ENCODE measurements at regions not wholly inside any gene's neighbourhood (a gene's known extent, or its start where the extent isn't known, plus 50 kb on each side); places are given as distances from the start of the nearest gene placed in this dataset.

DNA sequence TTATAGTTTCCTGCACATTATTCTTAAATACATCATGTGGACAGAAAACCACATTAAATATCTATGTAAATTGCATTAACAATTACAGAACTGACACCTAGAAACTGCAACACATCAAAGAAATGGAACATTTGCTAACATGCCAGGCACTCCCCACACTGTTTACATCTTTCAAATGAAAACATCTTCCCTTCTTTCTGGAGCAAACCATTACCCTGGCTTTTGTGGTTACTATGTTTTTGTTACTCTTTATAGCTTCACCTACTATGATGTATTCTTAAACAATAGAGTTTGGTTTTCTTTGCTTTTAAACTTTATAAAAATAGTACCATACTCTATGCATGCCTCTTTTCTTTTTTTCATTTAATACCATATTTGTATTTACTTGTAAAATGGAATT, 1894.5 kb upstream of the CELF4 start:
- no TSS peak for BruUV-seq (replicated peaks)
- H3K9me3 Mint-ChIP-seq (ENCODE audit: unreplicated experiment), result no peaks in the 10 kb centered on the region
- H3K27ac Mint-ChIP-seq (ENCODE audit: unreplicated experiment), result no peak overlapping the region
- Histone ChIP-seq H3K4me1 (no peaks in the 10 kb centered on the region), H3K9me3 (no peaks in the 10 kb centered on the region), H3K27me3 (replicated peaks; ENCODE audit: control insufficient read depth, insufficient read depth, low read length) (no peaks in the 10 kb centered on the region), H3K4me3 (ENCODE audit: low read depth, low read length) (no peak overlapping the region), H3K36me3 (ENCODE audit: control insufficient read depth, insufficient read depth, low read length) (no peaks in the 10 kb centered on the region)
- ChIA-PET CTCF (no interaction called here), POLR2A (no interaction called here)
- H3K4me3 Mint-ChIP-seq (ENCODE audit: unreplicated experiment), result no peak overlapping the region
- H3K36me3 Mint-ChIP-seq (ENCODE audit: insufficient read depth, unreplicated experiment), result no peaks in the 10 kb centered on the region
- DNase-seq, result no peak
- no peaks in the 10 kb centered on the region for H3K27me3 Mint-ChIP-seq (ENCODE audit: insufficient read depth, unreplicated experiment)
- intact Hi-C loops (cut with micrococcal nuclease; ENCODE audit: unreplicated experiment), result no loop called here
- TF ChIP-seq, protein P1, sequence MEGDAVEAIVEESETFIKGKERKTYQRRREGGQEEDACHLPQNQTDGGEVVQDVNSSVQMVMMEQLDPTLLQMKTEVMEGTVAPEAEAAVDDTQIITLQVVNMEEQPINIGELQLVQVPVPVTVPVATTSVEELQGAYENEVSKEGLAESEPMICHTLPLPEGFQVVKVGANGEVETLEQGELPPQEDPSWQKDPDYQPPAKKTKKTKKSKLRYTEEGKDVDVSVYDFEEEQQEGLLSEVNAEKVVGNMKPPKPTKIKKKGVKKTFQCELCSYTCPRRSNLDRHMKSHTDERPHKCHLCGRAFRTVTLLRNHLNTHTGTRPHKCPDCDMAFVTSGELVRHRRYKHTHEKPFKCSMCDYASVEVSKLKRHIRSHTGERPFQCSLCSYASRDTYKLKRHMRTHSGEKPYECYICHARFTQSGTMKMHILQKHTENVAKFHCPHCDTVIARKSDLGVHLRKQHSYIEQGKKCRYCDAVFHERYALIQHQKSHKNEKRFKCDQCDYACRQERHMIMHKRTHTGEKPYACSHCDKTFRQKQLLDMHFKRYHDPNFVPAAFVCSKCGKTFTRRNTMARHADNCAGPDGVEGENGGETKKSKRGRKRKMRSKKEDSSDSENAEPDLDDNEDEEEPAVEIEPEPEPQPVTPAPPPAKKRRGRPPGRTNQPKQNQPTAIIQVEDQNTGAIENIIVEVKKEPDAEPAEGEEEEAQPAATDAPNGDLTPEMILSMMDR (IDR thresholded peaks at IDR 0.05; ENCODE audit: insufficient read depth in 1 of 2, low read depth in 1 of 2, low read length in 1 of 2, severe bottlenecking in 1 of 2, unreplicated experiment in 1 of 2), result no peak
- H3K4me1 Mint-ChIP-seq (ENCODE audit: low read depth, unreplicated experiment), result no peaks in the 10 kb centered on the region

DNA sequence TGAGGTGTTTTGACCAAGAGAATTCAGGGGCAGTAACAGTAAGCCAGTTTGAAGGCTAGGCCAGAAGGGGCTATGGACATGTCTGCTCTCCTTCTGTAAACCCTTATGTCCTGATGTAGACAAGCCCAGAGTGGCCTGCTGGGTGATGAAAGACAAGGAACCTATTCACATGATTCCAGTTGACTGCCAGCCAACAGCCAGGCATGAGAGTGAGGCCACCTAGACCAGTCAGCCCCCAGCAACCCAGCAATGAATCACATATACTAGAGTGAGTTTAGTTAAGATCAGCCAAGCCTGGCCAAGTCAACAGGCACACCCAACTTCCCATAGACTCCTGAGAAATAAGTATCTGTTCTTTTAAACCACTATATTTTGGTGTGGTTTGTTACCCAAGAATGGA, 1889.7 kb upstream of the CELF4 start:
- TF ChIP-seq, protein P1 (IDR thresholded peaks at IDR 0.05; ENCODE audit: insufficient read depth in 1 of 2, low read depth in 1 of 2, low read length in 1 of 2, severe bottlenecking in 1 of 2, unreplicated experiment in 1 of 2), result no peak
- DNase-seq, result no peak
- Mint-ChIP-seq H3K4me1 (ENCODE audit: low read depth, unreplicated experiment) (no peaks in the 10 kb centered on the region), H3K27ac (ENCODE audit: unreplicated experiment) (no peak overlapping the region), H3K4me3 (ENCODE audit: unreplicated experiment) (no peak overlapping the region), H3K27me3 (ENCODE audit: insufficient read depth, unreplicated experiment) (no peaks in the 10 kb centered on the region), H3K36me3 (ENCODE audit: insufficient read depth, unreplicated experiment) (no peaks in the 10 kb centered on the region), H3K9me3 (ENCODE audit: unreplicated experiment) (no peaks in the 10 kb centered on the region)
- Histone ChIP-seq H3K36me3 (ENCODE audit: control insufficient read depth, insufficient read depth, low read length) (no peaks in the 10 kb centered on the region), H3K4me1 (no peaks in the 10 kb centered on the region), H3K27me3 (replicated peaks; ENCODE audit: control insufficient read depth, insufficient read depth, low read length) (no peaks in the 10 kb centered on the region), H3K4me3 (ENCODE audit: low read depth, low read length) (no peak overlapping the region), H3K9me3 (no peaks in the 10 kb centered on the region)
- intact Hi-C loops (cut with micrococcal nuclease; ENCODE audit: unreplicated experiment), result no loop called here
- POLR2A ChIA-PET, result no interaction called here
- CTCF ChIA-PET, result no interaction called here
- no TSS peak for BruUV-seq (replicated peaks)

DNA sequence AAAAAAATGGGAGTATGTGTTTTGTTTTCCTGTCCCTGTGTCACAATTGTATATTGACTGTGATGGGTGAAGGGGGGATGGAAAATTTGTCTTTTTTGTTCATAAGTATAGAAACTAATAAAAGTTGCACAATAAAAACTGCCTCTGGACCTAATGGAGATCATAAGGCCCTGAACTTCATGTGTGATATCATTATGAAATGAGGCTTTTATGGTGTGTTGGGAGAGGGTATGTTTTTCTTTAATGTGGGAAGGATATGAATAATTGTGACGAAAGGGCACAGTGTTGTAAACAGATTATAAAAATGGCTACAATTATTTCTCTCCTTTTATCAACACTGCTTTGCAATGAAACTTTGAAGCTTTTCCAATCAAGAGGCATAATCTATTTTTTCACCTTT, 1889.3 kb upstream of the CELF4 start:
- Histone ChIP-seq H3K27me3 (replicated peaks; ENCODE audit: control insufficient read depth, insufficient read depth, low read length) (no peaks in the 10 kb centered on the region), H3K4me3 (ENCODE audit: low read depth, low read length) (no peak overlapping the region), H3K36me3 (ENCODE audit: control insufficient read depth, insufficient read depth, low read length) (no peaks in the 10 kb centered on the region), H3K9me3 (no peaks in the 10 kb centered on the region), H3K4me1 (no peaks in the 10 kb centered on the region)
- ChIA-PET CTCF (no interaction called here), POLR2A (no interaction called here)
- TF ChIP-seq, protein P1 (IDR thresholded peaks at IDR 0.05; ENCODE audit: insufficient read depth in 1 of 2, low read depth in 1 of 2, low read length in 1 of 2, severe bottlenecking in 1 of 2, unreplicated experiment in 1 of 2), result no peak
- H3K4me1 Mint-ChIP-seq (ENCODE audit: low read depth, unreplicated experiment), result no peaks in the 10 kb centered on the region
- intact Hi-C loops (cut with micrococcal nuclease; ENCODE audit: unreplicated experiment), result no loop called here
- DNase-seq, result no peak
- no peak overlapping the region for H3K27ac Mint-ChIP-seq (ENCODE audit: unreplicated experiment)
- no peaks in the 10 kb centered on the region for H3K36me3 Mint-ChIP-seq (ENCODE audit: insufficient read depth, unreplicated experiment)
- no peak overlapping the region for H3K4me3 Mint-ChIP-seq (ENCODE audit: unreplicated experiment)
- no TSS peak for BruUV-seq (replicated peaks)
- no peaks in the 10 kb centered on the region for H3K9me3 Mint-ChIP-seq (ENCODE audit: unreplicated experiment)
- no peaks in the 10 kb centered on the region for H3K27me3 Mint-ChIP-seq (ENCODE audit: insufficient read depth, unreplicated experiment)

Measured in Caco-2 (cell line).